ENCODE measurements at regions not wholly inside any gene's neighbourhood (a gene's known extent, or its start where the extent isn't known, plus 50 kb on each side); places are given as distances from the start of the nearest gene placed in this dataset.

DNA sequence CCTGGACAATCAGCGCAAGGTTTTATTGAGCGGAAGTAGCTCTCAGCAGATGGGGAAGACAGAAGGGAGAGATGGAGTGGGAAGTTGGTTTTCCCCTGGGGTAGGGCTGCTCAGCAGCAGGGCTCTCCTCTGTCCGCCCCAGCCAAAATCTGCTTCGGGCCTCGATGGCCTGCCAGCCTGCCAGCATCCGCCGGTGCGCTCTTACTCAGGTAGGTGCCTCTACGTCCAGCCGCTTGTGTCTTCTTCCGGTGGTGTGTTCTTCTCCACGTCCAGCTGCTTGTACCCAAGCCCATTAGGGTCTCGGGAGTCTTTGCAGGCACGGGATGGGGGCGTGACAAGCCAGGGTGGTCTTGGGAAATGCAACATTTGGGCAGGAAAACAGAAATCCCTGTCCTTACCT, 1340.0 kb upstream of the MAP3K7 start:
- intact Hi-C loops (cut with DNase I) = no loop called here
- H3K4me3 ChIP-seq = no peak overlapping the region
- TF ChIP-seq POLR2AphosphoS5 (IDR thresholded peaks at IDR 0.05; ENCODE audit: insufficient read depth in 1 of 2, low read depth in 1 of 2) = no peak
- TF ChIP-seq POLR2A (IDR thresholded peaks at IDR 0.05) = no peak
- TF ChIP-seq, protein P1, sequence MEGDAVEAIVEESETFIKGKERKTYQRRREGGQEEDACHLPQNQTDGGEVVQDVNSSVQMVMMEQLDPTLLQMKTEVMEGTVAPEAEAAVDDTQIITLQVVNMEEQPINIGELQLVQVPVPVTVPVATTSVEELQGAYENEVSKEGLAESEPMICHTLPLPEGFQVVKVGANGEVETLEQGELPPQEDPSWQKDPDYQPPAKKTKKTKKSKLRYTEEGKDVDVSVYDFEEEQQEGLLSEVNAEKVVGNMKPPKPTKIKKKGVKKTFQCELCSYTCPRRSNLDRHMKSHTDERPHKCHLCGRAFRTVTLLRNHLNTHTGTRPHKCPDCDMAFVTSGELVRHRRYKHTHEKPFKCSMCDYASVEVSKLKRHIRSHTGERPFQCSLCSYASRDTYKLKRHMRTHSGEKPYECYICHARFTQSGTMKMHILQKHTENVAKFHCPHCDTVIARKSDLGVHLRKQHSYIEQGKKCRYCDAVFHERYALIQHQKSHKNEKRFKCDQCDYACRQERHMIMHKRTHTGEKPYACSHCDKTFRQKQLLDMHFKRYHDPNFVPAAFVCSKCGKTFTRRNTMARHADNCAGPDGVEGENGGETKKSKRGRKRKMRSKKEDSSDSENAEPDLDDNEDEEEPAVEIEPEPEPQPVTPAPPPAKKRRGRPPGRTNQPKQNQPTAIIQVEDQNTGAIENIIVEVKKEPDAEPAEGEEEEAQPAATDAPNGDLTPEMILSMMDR (IDR thresholded peaks at IDR 0.05) = no peak
- no peak for DNase-seq (ENCODE audit: extremely low spot score in 2 of 2)
- H3K27ac ChIP-seq = no peak overlapping the region
- H3K36me3 ChIP-seq = no peaks in the 10 kb centered on the region
- no peaks in the 10 kb centered on the region for H3K4me1 ChIP-seq
- H3K9me3 ChIP-seq = peaks cover 3% of the 10 kb centered on the region
- no peaks in the 10 kb centered on the region for H3K27me3 ChIP-seq

DNA sequence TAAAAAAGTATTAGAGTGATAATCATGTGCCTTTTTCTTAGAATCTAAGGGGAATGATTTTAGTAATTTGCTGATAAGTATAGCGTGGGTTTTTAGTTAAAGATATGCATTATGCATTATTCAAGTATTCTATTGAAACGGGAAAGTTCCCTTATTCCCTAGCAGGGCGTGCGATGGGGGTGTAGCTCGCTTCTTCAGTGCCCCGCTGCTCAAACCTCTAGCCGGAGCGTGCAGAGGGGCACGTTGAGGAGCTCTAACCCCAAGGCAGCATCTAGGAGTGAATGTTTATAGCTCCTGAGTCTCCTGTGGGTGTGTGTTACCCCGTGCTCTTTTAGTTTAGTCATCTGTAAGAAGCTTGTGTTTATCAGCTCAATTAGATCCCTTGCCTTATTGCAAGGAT, 1339.5 kb upstream of the MAP3K7 start:
- Histone ChIP-seq H3K9me3 (peaks cover 3% of the 10 kb centered on the region), H3K36me3 (no peaks in the 10 kb centered on the region), H3K27me3 (no peaks in the 10 kb centered on the region), H3K4me3 (no peak overlapping the region), H3K27ac (no peak overlapping the region), H3K4me1 (no peaks in the 10 kb centered on the region)
- no peak for DNase-seq (ENCODE audit: extremely low spot score in 2 of 2)
- TF ChIP-seq POLR2A (IDR thresholded peaks at IDR 0.05) = no peak
- TF ChIP-seq, protein P1 (IDR thresholded peaks at IDR 0.05) = no peak
- TF ChIP-seq POLR2AphosphoS5 (IDR thresholded peaks at IDR 0.05; ENCODE audit: insufficient read depth in 1 of 2, low read depth in 1 of 2) = no peak
- intact Hi-C loops (cut with DNase I) = no loop called here

DNA sequence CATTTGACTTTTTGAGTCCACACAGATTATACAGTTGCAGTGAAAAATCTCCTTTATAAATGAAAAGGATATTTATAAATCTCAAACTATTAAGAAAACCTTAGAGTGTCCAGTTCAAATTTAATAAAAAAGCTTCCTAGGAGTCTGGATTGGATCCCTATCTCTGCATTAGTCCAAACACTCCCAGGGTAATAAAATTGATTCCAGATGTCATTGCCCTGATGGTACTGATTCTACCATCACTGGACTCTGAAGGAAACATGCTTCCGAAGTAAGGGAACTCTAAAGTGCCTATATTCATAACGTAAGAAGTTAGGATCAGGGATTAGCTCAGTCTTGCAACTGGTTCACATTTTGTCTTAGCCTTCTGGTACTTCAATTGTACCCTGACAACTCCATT, 1325.1 kb upstream of the MAP3K7 start:
- H3K4me1 ChIP-seq = no peaks in the 10 kb centered on the region
- no peak overlapping the region for H3K4me3 ChIP-seq
- H3K36me3 ChIP-seq = no peaks in the 10 kb centered on the region
- H3K27me3 ChIP-seq = no peaks in the 10 kb centered on the region
- TF ChIP-seq POLR2AphosphoS5 (IDR thresholded peaks at IDR 0.05; ENCODE audit: insufficient read depth in 1 of 2, low read depth in 1 of 2) (no peak), POLR2A (IDR thresholded peaks at IDR 0.05) (no peak)
- TF ChIP-seq, protein P1 (IDR thresholded peaks at IDR 0.05) = no peak
- H3K27ac ChIP-seq = no peak overlapping the region
- no peak for DNase-seq (ENCODE audit: extremely low spot score in 2 of 2)
- no peaks in the 10 kb centered on the region for H3K9me3 ChIP-seq
- intact Hi-C loops (cut with DNase I) = no loop called here

DNA sequence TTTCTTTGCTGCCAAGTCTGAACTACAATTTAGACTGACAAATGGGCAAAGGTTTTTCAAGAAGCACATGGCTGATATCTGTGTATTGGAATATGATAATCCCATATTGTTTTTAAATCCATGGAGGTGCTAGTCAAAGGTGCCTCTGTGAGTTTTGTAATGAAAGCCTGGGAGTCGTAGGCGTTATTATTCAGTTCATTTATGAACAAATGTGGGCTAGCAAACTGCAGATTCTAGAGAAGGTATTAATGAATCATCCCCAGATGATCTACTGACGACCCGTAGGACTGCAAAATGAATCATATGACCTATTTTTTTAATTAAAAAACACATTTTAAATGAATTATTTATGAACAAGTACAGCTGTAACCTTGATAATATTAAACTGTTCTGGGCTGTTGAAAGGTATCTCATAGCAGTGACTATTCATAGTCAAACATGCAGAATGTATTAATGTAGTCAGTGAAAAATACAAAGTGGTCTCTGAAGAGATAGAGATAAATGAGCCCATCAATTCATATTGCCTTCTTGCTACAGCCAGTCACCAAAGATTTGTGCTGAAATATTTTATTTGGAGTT, 1317.8 kb upstream of the MAP3K7 start:
- H3K27me3 ChIP-seq = no peaks in the 10 kb centered on the region
- H3K36me3 ChIP-seq = no peaks in the 10 kb centered on the region
- no peaks in the 10 kb centered on the region for H3K9me3 ChIP-seq
- DNase-seq (ENCODE audit: extremely low spot score in 2 of 2) = no peak
- TF ChIP-seq POLR2AphosphoS5 (IDR thresholded peaks at IDR 0.05; ENCODE audit: insufficient read depth in 1 of 2, low read depth in 1 of 2) = no peak
- TF ChIP-seq POLR2A (IDR thresholded peaks at IDR 0.05) = no peak
- TF ChIP-seq, protein P1 (IDR thresholded peaks at IDR 0.05) = no peak
- H3K4me3 ChIP-seq = no peak overlapping the region
- H3K4me1 ChIP-seq = no peaks in the 10 kb centered on the region
- intact Hi-C loops (cut with DNase I) = no loop called here
- H3K27ac ChIP-seq = no peak overlapping the region

DNA sequence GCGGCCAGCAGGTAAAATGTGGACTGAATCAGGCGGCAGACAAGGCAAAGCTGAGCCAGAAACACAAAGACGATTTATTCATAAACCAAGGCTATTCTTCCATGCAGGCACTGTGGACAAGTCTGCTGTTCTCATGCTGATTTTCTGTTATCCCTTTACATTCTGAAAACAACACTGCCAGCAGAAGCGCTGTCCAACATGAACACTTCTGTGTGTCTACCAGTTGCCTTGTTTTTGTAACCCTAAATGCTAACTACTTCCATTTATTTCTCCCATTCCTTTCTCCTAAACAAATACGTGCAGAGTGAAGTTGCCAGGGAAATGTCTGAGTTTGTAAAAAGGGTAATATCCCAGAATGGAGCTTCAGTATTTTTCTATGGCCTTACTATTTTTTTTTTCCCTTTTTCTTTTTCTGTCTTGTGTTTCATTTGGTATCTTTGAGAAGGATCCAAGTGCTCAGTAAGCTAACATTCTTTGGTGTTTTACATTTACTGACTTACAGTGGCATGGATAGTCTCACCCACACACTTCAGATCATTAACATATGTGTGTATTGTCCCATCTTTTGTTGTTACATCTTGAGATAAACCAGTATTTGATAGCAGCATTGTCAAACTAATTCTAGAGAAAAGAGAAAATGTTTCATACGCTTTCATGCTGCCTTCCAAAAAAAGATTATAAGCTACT, 1308.9 kb upstream of the MAP3K7 start:
- DNase-seq (ENCODE audit: extremely low spot score in 2 of 2) = no peak
- intact Hi-C loops (cut with DNase I) = no loop called here
- H3K9me3 ChIP-seq = no peaks in the 10 kb centered on the region
- H3K4me1 ChIP-seq = no peaks in the 10 kb centered on the region
- no peak overlapping the region for H3K27ac ChIP-seq
- no peaks in the 10 kb centered on the region for H3K36me3 ChIP-seq
- no peaks in the 10 kb centered on the region for H3K27me3 ChIP-seq
- no peak for TF ChIP-seq POLR2AphosphoS5 (IDR thresholded peaks at IDR 0.05; ENCODE audit: insufficient read depth in 1 of 2, low read depth in 1 of 2)
- no peak for TF ChIP-seq POLR2A (IDR thresholded peaks at IDR 0.05)
- TF ChIP-seq, protein P1 (IDR thresholded peaks at IDR 0.05) = no peak
- H3K4me3 ChIP-seq = no peak overlapping the region
